HEK293 (cell line): ENCODE measurements at regions not wholly inside any gene's neighbourhood (a gene's known extent, or its start where the extent isn't known, plus 50 kb on each side); places are given as distances from the start of the nearest gene placed in this dataset.

Experiments used
- EGR2 ChIP-seq: fragments of 450-650 bp; formaldehyde crosslinking; IDR thresholded peaks from 2 replicates; pipeline ENCODE4 v1.5.1; 2016; ENCODE audit warnings: low read depth, missing biosample characterization, missing genetic modification characterization
- GLIS2 ChIP-seq: fragments of 450-650 bp; formaldehyde crosslinking; IDR thresholded peaks from 2 replicates; pipeline ENCODE4 v1.5.1; 2016; ENCODE audit warnings: missing biosample characterization, missing genetic modification characterization
- IKZF3 ChIP-seq: fragments of 450-650 bp; IDR thresholded peaks from 2 replicates; pipeline ENCODE4 v1.5.0; 2018; ENCODE audit warnings: missing biosample characterization, mild to moderate bottlenecking, missing genetic modification characterization, moderate library complexity
- KLF10 ChIP-seq: fragments of 450-650 bp; IDR thresholded peaks from 2 replicates; pipeline ENCODE4 v1.5.1; 2018; ENCODE audit warnings: missing biosample characterization, mild to moderate bottlenecking, missing genetic modification characterization
- OVOL3 ChIP-seq: fragments of 450-650 bp; formaldehyde crosslinking; IDR thresholded peaks from 2 replicates; pipeline ENCODE4 v1.5.1; 2016; ENCODE audit warnings: missing biosample characterization, missing genetic modification characterization
- SP2 ChIP-seq: fragments of 450-650 bp; formaldehyde crosslinking; IDR thresholded peaks from 2 replicates; pipeline ENCODE4 v1.5.1; 2016; ENCODE audit warnings: missing biosample characterization, missing genetic modification characterization
- ZFHX2 ChIP-seq: fragments of 450-650 bp; formaldehyde crosslinking; conservative IDR thresholded peaks from 2 replicates; pipeline ENCODE4 v1.5.1; 2016; ENCODE audit warnings: missing biosample characterization, missing genetic modification characterization
- ZIC2 ChIP-seq: fragments of 450-650 bp; formaldehyde crosslinking; IDR thresholded peaks from 2 replicates; pipeline ENCODE4 v1.5.1; 2016; ENCODE audit warnings: missing biosample characterization, missing genetic modification characterization
- ZNF133 ChIP-seq: fragments of 450-650 bp; formaldehyde crosslinking; IDR thresholded peaks from 2 replicates; pipeline ENCODE4 v1.5.1; 2016; ENCODE audit warnings: missing biosample characterization, missing genetic modification characterization
- ZNF211 ChIP-seq: fragments of 450-650 bp; formaldehyde crosslinking; IDR thresholded peaks from 2 replicates; pipeline ENCODE4 v1.5.1; 2016; ENCODE audit warnings: low read depth, missing biosample characterization, missing genetic modification characterization
- ZNF292 ChIP-seq: fragments of 450-650 bp; formaldehyde crosslinking; IDR thresholded peaks from 2 replicates; pipeline ENCODE4 v1.5.1; 2016; ENCODE audit warnings: low read depth, missing biosample characterization, missing genetic modification characterization, borderline replicate concordance
- ZNF324 ChIP-seq: fragments of 450-650 bp; formaldehyde crosslinking; IDR thresholded peaks from 2 replicates; pipeline ENCODE4 v1.5.1; 2016; ENCODE audit warnings: missing biosample characterization, missing genetic modification characterization
- ZNF37A ChIP-seq: fragments of 450-650 bp; IDR thresholded peaks from 2 replicates; pipeline ENCODE4 v1.5.1; 2018; ENCODE audit warnings: missing biosample characterization, missing genetic modification characterization
- ZNF501 ChIP-seq: fragments of 450-650 bp; formaldehyde crosslinking; IDR thresholded peaks from 2 replicates; pipeline ENCODE4 v1.5.1; 2016; ENCODE audit warnings: missing biosample characterization, missing genetic modification characterization
- ZNF514 ChIP-seq: fragments of 450-650 bp; formaldehyde crosslinking; IDR thresholded peaks from 2 replicates; pipeline ENCODE4 v1.5.1; 2016; ENCODE audit warnings: missing biosample characterization, missing genetic modification characterization
- ZNF529 ChIP-seq: fragments of 450-650 bp; formaldehyde crosslinking; IDR thresholded peaks from 2 replicates; pipeline ENCODE4 v1.5.1; 2017; ENCODE audit warnings: missing genetic modification characterization, missing biosample characterization; ENCODE audit not compliant: insufficient replicate concordance
- ZNF585B ChIP-seq: fragments of 450-650 bp; formaldehyde crosslinking; IDR thresholded peaks from 2 replicates; pipeline ENCODE4 v1.5.1; 2016; ENCODE audit warnings: missing biosample characterization, missing genetic modification characterization
- ZNF776 ChIP-seq: fragments of 450-650 bp; formaldehyde crosslinking; IDR thresholded peaks from 2 replicates; pipeline ENCODE4 v1.5.0; 2017; ENCODE audit warnings: missing biosample characterization, missing genetic modification characterization, borderline replicate concordance
- TF ChIP-seq, protein P1 (sequence below): fragments of 450-650 bp; formaldehyde crosslinking; IDR thresholded peaks from 2 replicates; pipeline ENCODE4 v1.5.1; 2017; ENCODE audit warnings: missing biosample characterization, missing genetic modification characterization
- TF ChIP-seq, protein P2 (sequence below): fragments of 450-650 bp; formaldehyde crosslinking; IDR thresholded peaks from 2 replicates; pipeline ENCODE4 v1.5.1; 2016; ENCODE audit warnings: missing biosample characterization, missing genetic modification characterization, borderline replicate concordance
- TF ChIP-seq, protein P3 (sequence below): sonication (generic); formaldehyde crosslinking; IDR thresholded peaks from 2 replicates; pipeline ENCODE4 v1.8.1; 2022; ENCODE audit warnings: mild to moderate bottlenecking, moderate library complexity, missing genetic modification reagents
- TF ChIP-seq, protein P4 (sequence below): fragments of 450-650 bp; formaldehyde crosslinking; IDR thresholded peaks from 2 replicates; pipeline ENCODE4 v1.5.1; 2017; ENCODE audit warnings: missing biosample characterization, missing genetic modification characterization
- TF ChIP-seq, protein P5 (sequence below): fragments of 450-650 bp; formaldehyde crosslinking; IDR thresholded peaks from 2 replicates; pipeline ENCODE4 v1.5.1; 2016; ENCODE audit warnings: missing biosample characterization, missing genetic modification characterization

DNA sequence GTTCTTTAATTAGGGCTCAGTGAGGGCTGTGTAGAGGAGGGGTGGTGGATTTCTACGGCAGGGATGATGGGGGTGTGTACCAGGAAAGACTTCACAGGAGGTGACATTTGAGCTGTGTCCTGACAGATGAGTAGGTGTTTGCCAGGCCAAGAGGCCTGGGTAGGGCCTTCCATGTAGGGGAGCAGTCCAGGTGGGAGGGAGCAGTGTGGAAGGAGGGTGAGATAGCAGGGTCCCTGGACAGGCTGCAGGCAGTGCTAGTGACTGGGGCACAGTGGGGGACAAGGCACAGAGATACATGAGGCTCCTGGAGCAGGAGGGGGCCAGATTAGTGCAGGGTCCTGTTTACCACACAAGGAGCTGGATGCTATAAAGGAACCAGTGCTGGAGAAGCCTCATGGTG lies 147.9 kb upstream of the CADM1 start (continued):
- TF ChIP-seq ZNF776 (tag by site-specific recombination) (no peak), KLF10 (tag by site-specific recombination) (no peak), ZNF133 (no peak), ZNF324 (tag by site-specific recombination) (no peak), ZNF585B (tag by site-specific recombination) (no peak), ZIC2 (tag by site-specific recombination) (peak; percentile 96), ZNF501 (tag by site-specific recombination) (no peak), GLIS2 (0 out of 2 replicates have a peak, but pooled peaks have one; percentile 27), ZFHX2 (tag by site-specific recombination) (peak; percentile 75), OVOL3 (tag by site-specific recombination) (no peak), IKZF3 (no peak), ZNF37A (tag by site-specific recombination) (no peak), ZNF211 (tag by site-specific recombination) (no peak), ZNF292 (tag by site-specific recombination) (no peak), ZNF514 (tag by site-specific recombination) (no peak), ZNF529 (tag by site-specific recombination) (no peak), SP2 (no peak), EGR2 (peak; percentile 51; the same call in 1 of the 2 replicates)
- TF ChIP-seq, protein P1, sequence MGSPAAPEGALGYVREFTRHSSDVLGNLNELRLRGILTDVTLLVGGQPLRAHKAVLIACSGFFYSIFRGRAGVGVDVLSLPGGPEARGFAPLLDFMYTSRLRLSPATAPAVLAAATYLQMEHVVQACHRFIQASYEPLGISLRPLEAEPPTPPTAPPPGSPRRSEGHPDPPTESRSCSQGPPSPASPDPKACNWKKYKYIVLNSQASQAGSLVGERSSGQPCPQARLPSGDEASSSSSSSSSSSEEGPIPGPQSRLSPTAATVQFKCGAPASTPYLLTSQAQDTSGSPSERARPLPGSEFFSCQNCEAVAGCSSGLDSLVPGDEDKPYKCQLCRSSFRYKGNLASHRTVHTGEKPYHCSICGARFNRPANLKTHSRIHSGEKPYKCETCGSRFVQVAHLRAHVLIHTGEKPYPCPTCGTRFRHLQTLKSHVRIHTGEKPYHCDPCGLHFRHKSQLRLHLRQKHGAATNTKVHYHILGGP (tag by site-specific recombination), result no peak
- TF ChIP-seq, protein P2, sequence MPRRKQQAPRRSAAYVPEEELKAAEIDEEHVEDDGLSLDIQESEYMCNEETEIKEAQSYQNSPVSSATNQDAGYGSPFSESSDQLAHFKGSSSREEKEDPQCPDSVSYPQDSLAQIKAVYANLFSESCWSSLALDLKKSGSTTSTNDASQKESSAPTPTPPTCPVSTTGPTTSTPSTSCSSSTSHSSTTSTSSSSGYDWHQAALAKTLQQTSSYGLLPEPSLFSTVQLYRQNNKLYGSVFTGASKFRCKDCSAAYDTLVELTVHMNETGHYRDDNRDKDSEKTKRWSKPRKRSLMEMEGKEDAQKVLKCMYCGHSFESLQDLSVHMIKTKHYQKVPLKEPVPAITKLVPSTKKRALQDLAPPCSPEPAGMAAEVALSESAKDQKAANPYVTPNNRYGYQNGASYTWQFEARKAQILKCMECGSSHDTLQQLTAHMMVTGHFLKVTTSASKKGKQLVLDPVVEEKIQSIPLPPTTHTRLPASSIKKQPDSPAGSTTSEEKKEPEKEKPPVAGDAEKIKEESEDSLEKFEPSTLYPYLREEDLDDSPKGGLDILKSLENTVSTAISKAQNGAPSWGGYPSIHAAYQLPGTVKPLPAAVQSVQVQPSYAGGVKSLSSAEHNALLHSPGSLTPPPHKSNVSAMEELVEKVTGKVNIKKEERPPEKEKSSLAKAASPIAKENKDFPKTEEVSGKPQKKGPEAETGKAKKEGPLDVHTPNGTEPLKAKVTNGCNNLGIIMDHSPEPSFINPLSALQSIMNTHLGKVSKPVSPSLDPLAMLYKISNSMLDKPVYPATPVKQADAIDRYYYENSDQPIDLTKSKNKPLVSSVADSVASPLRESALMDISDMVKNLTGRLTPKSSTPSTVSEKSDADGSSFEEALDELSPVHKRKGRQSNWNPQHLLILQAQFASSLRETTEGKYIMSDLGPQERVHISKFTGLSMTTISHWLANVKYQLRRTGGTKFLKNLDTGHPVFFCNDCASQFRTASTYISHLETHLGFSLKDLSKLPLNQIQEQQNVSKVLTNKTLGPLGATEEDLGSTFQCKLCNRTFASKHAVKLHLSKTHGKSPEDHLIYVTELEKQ (tag by site-specific recombination), result no peak
- TF ChIP-seq, protein P3, sequence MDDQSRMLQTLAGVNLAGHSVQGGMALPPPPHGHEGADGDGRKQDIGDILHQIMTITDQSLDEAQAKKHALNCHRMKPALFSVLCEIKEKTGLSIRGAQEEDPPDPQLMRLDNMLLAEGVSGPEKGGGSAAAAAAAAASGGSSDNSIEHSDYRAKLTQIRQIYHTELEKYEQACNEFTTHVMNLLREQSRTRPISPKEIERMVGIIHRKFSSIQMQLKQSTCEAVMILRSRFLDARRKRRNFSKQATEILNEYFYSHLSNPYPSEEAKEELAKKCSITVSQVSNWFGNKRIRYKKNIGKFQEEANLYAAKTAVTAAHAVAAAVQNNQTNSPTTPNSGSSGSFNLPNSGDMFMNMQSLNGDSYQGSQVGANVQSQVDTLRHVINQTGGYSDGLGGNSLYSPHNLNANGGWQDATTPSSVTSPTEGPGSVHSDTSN (CRISPR knock-in tag), result no peak
- TF ChIP-seq, protein P4, sequence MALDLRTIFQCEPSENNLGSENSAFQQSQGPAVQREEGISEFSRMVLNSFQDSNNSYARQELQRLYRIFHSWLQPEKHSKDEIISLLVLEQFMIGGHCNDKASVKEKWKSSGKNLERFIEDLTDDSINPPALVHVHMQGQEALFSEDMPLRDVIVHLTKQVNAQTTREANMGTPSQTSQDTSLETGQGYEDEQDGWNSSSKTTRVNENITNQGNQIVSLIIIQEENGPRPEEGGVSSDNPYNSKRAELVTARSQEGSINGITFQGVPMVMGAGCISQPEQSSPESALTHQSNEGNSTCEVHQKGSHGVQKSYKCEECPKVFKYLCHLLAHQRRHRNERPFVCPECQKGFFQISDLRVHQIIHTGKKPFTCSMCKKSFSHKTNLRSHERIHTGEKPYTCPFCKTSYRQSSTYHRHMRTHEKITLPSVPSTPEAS (tag by site-specific recombination), result no peak
- TF ChIP-seq, protein P5, sequence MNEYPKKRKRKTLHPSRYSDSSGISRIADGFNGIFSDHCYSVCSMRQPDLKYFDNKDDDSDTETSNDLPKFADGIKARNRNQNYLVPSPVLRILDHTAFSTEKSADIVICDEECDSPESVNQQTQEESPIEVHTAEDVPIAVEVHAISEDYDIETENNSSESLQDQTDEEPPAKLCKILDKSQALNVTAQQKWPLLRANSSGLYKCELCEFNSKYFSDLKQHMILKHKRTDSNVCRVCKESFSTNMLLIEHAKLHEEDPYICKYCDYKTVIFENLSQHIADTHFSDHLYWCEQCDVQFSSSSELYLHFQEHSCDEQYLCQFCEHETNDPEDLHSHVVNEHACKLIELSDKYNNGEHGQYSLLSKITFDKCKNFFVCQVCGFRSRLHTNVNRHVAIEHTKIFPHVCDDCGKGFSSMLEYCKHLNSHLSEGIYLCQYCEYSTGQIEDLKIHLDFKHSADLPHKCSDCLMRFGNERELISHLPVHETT (tag by site-specific recombination), result no peak
